ENCODE measurements at regions not wholly inside any gene's neighbourhood (a gene's known extent, or its start where the extent isn't known, plus 50 kb on each side); places are given as distances from the start of the nearest gene placed in this dataset.

DNA sequence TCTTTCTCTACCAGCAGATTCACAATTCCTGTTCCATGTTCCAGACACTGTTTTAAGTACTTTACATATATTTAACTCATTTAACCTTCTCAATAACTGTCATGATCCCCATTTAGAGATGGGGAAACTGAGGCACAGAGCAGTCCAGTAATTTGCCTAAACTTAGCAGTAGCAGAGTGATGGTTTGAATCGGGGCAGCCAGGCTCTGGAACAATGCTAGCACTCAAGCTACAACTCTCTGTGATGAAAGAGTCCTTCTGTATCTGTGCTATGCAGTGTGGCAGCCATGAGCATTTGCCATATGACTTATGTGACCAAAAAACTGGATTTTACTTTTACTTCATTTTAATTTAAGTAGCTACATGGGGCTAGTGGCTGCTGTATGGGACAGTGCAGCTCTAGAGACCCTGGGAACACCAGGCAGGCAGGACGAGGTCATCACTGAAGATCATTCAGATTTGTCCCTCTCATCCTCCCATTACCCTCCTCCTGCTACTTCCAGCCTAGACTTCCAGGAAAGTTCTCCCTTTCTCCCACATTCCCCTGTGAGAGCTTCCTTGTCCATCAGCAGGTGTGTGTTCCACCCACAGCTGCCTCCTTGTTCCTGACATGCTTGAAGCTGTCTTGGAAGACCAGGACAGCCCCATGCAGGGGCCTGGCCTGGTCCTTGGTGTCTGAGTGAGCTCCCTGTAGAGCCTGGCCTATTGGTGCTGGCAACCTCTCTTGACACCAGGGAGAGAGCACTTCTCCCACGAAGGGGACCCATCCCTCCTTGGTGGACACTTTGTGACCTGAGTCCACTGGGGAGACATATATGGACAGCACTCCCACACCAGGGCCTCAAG is 157.0 kb downstream of the MRPL14 start:
- TF ChIP-seq POLR2A (IDR thresholded peaks at IDR 0.05; ENCODE audit: extremely low read depth, insufficient read length), result no peak
- TF ChIP-seq, protein P1, sequence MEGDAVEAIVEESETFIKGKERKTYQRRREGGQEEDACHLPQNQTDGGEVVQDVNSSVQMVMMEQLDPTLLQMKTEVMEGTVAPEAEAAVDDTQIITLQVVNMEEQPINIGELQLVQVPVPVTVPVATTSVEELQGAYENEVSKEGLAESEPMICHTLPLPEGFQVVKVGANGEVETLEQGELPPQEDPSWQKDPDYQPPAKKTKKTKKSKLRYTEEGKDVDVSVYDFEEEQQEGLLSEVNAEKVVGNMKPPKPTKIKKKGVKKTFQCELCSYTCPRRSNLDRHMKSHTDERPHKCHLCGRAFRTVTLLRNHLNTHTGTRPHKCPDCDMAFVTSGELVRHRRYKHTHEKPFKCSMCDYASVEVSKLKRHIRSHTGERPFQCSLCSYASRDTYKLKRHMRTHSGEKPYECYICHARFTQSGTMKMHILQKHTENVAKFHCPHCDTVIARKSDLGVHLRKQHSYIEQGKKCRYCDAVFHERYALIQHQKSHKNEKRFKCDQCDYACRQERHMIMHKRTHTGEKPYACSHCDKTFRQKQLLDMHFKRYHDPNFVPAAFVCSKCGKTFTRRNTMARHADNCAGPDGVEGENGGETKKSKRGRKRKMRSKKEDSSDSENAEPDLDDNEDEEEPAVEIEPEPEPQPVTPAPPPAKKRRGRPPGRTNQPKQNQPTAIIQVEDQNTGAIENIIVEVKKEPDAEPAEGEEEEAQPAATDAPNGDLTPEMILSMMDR (IDR thresholded peaks at IDR 0.05; ENCODE audit: low read depth, low read length), result no peak

Data from NB4 (cell line).